Right lung (tissue), 2 donors: ENCODE measurements at regions not wholly inside any gene's neighbourhood (a gene's known extent, or its start where the extent isn't known, plus 50 kb on each side); places are given as distances from the start of the nearest gene placed in this dataset.
"Not testable (repeated sequence)": the region's sequence is repeated elsewhere in the genome, so short reads cannot be mapped to it uniquely, and the experiment has no call there.

Source experiments
- DNase-seq, 2 donors: peaks; one replicate each; pipeline ENCODE4 v3.0.0-alpha.2; 2013

- DNase-seq: no peak
These were observed 60.5 kb downstream of the DSEL start for GRCh38 chr18:67455890-67456501.

GRCh38 chr18:67453901-67454300 is 62.6 kb downstream of the DSEL start:
- DNase-seq: no peak

DNA sequence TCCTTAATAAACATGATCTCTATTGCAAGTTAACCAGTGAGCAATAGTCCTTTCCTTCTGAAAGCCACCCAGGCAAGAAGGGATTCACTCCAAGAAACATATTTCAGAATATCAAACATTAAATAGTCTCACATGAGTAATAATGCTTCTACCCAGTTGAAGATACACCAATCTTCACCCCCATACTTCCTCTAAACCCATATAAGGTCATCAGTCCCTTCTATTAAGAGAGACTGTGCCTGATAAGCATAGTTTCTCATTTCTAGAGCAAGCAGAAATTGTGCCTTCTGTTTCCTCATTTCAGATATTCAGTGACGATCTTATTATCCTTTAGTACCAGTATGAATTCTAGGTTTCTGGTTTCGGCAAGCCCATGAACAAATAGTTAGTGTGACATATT is 64.6 kb downstream of the DSEL start:
- DNase-seq: no peak

- not testable (repeated sequence) for DNase-seq
These were observed 65.4 kb downstream of the DSEL start for GRCh38 chr18:67451101-67451500.

DNA sequence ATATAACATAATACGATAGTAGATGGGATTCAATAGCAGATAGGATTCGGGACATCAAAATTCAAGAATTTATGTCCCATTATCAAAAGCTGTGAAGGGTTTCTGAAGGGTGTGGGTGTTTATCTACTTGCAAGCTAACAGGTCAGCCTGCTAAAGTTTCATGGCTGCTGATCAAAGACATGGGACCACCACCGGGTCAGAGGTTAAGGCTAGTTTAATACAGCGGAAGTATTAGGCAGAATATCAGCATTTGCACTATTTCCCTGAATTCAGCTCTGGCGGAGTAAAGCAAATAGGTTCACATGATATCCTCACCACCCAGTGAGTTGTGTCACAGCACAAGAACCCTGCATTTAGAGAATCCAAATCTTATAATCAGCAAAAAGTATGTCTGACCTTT is 82.5 kb downstream of the DSEL start:
- no peak for DNase-seq

GRCh38 chr18:67432806-67433205 is 83.7 kb downstream of the DSEL start:
- no peak for DNase-seq

DNA sequence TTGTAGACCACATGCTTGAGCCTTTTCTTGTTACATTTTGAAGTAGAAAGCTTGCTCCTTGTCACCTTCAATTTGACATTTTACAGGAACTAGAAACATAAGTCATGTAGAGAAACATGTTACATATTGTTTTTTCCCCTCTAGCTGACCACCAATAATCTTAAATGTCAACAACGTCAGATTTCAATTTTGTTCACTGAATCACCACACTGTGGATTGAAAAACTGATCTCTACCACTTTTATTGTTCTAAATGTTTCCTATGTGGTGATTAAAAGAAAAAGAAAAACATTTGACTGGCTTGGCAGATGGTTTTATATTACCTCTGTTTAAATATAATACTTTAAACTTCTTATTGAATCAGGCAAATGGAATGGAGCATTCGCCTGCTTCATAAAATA is 87.7 kb downstream of the DSEL start:
- DNase-seq: no peak

DNA sequence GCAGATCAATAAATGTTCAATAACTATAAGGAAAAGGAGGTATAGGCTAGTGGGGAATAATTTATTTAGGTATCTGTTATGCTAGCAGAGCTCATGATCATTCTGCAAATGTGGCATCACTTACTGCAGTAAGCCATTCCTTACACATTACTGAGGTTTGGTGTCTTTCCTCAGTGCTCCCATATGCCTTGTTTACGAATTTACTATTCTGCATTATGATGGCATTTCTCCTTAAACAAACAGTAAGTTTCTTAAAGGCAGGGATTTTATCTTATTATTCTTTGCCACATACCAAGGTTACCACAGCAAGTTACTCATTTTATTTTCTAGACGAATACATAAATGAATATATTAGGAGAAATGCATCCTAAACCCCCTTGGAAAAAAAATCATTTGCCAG is 88.4 kb downstream of the DSEL start:
- no peak for DNase-seq

DNA sequence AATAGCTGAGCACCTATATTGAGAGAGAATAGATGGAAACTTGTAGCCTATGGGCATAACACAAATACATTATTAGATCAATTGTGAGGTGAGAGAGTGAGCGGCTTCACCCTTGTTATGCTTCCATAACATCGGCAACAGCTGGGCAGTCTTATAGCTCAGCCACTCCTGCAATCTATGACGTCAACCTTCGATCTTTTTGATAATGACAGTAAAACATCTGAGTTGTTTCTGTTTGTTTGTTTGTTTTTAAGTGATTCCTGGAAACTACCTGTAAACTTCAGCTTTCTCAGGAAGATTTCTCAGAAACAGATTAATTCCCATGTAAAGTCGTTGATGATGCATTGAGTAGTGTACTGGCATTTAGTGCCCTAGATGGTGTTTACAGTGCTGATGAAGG is 90.0 kb downstream of the DSEL start:
- no peak for DNase-seq

DNA sequence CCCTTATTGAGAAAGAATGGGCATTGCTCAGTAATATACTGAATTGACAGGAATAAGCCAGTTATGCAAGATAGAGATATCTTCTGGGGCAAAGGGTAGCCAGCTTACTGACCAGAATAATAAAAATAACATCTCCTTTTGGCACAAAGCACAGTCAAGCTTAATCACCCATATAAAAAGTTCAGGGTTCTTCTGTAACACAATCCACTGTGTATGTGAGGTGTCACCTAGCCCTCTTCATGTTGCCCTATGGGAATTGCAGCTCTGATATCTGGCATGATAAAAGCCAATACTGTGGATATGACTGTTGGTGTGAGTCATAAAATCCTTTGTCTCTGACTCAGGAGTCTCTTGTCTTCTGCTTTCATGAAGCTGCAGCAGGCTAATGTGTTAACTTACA is 90.8 kb downstream of the DSEL start:
- no peak for DNase-seq

DNA sequence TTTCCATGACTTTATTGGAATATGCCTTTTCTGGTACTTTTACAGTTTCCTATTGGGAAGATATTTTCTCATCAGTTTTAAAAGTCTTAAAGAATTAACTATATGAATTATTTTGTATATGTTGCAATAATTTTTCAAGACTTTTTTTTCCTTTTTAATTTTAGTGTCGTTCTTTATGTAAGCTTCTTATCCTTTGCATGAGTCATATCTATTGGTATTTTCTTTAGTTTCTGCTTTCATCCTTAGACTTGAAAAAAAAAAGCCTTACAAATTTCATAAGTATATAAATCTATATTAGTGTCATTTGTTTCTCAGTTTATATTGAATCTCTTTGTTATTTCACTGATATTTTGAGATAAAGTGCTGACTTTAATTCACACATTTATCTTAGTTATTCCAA is 94.9 kb downstream of the DSEL start:
- DNase-seq: no peak

- no peak for DNase-seq
These were observed 98.5 kb downstream of the DSEL start for GRCh38 chr18:67417864-67418523.

DNA sequence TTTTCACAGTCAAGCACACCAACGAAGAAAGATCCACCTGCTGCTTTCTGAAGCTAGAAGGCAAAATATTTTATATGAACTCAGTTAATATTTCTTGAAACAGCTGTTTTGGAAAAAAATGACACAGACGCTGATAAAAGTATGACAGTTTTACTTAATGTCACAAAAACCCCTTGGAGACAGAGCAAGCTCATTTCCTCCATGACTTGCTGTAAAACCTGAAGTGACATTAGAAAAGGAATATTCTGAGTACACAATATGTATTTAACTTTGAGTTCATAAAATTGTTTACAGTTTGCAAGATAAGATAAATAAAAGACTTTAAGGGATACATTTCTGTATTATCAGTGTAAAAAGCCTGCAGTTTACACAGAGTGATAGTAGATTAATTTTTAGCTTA is 105.4 kb downstream of the DSEL start:
- DNase-seq: no peak

- DNase-seq: no peak
These were observed 106.1 kb downstream of the DSEL start for GRCh38 chr18:67410075-67411070.

DNA sequence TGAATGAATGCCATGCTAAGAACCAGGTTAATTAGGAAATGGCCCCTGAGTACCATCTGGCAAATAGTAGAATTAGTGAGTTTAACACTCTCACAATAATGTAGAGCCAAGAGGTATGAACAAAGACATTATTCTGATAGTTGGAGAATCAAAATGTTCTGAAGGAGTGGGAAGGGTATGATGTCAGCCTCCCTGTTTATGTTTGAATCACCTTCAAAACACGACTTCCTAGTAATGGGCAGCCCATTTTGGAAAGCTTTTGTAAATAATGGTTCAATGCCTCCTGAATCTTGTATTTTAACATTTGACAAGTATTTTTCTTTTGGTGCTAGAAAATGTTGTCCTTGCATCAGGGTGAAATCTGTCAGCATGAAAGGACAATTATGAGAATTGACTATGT is 108.3 kb downstream of the DSEL start:
- no peak for DNase-seq

GRCh38 chr18:67406714-67407113 is 109.8 kb downstream of the DSEL start:
- DNase-seq: no peak

GRCh38 chr18:67402543-67402942 is 114.0 kb downstream of the DSEL start:
- DNase-seq: no peak

- DNase-seq: no peak
These were observed 115.9 kb downstream of the DSEL start for GRCh38 chr18:67400502-67401117.

- DNase-seq: no peak
These were observed 130.5 kb downstream of the DSEL start for GRCh38 chr18:67386032-67386431.

DNA sequence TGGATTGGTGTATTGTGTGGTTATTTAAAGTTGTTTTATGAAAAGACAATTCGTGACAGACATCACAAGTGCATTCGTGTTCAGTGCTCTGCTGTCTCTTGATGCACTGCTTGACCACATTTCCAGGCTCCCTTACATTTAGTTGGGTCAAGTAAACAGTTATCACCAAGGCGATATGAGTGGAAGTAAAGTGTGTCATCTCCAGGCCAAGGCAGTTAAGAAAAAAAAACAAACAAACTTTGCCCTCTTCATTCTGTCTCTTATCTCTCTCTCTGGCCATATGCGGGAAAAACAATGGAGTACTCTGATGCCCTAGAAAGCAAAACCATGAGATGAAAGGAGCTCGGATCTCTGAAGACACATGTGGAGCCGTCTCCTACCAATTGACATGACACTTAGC is 131.1 kb downstream of the DSEL start:
- DNase-seq: no peak

DNA sequence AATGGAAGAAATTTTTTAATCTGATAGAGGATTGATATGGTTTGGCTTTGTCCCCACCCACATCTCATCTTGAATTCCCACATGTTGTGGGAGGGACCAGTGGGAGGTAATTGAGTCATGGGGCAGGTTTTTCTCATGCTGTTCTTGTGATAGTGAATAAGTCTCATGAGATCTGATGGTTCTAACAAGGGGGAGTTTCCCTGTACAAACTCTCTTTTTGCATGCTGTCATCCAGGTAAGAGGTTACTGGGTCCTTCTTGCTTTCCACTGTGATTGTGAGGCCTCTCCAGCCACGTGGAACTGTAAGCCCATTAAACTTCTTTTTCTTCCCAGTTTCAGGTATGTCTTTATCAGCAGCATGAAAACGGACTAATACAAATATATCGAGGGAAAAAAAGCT is 132.5 kb downstream of the DSEL start:
- DNase-seq: not testable (repeated sequence)

DNA sequence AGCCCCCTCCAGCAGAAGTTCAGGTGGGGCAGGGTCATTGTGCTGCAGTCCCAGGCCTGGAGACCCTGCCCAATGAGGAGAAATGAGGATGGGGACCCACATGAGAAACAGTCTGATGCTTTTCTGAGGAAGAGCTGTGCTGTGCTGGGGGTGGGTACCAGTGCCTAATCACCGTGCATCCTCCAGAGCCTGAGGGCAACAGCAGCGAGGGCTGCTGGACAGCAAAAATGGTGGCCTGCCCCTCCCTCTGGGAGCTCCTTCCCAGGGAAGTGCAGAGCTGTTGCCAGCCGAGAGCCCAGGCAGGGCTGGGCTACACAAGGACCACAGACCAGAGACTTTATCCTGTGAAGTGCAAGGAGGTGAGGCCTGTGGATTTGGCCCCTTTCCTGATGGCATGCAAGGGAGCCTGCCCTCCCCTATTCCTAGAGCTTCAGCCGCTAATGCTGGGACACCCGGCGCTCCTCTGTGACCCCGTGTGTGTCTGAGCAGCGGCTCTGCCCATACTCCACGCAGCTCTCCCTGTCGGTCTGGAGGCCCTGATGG is 134.8 kb downstream of the DSEL start:
- DNase-seq: no peak
